HG03432 (cell line): ENCODE measurements at regions not wholly inside any gene's neighbourhood (a gene's known extent, or its start where the extent isn't known, plus 50 kb on each side); places are given as distances from the start of the nearest gene placed in this dataset.

Source experiments
- ATAC-seq: cut with Tn5 transposase; IDR thresholded peaks from one replicate; pipeline ENCODE4 v1.9.1; 2021; ENCODE audit warnings: mild to moderate bottlenecking, moderate library complexity; ENCODE audit not compliant: unreplicated experiment

GRCh38 chr15:97528238-97528637, 432.3 kb upstream of the ARRDC4 start:
- ATAC-seq = no peak

- ATAC-seq = no peak
Observed at GRCh38 chr15:97545799-97546198, 414.7 kb upstream of the ARRDC4 start.

- ATAC-seq = no peak
Observed at GRCh38 chr15:97547381-97547780, 413.1 kb upstream of the ARRDC4 start.

GRCh38 chr15:97561529-97561928, 399.0 kb upstream of the ARRDC4 start:
- peak; percentile 53 for ATAC-seq

- ATAC-seq = no peak
Observed at GRCh38 chr15:97563516-97563915, 397.0 kb upstream of the ARRDC4 start.

- no peak for ATAC-seq
Observed at GRCh38 chr15:97566961-97567360, 393.5 kb upstream of the ARRDC4 start.

- ATAC-seq = no peak
Observed at GRCh38 chr15:97567411-97567810, 393.1 kb upstream of the ARRDC4 start.

GRCh38 chr15:97576929-97577645, 383.4 kb upstream of the ARRDC4 start:
- ATAC-seq = no peak

GRCh38 chr15:97585408-97585807, 375.1 kb upstream of the ARRDC4 start:
- ATAC-seq = no peak

GRCh38 chr15:97592778-97593177, 367.7 kb upstream of the ARRDC4 start:
- ATAC-seq = no peak

GRCh38 chr15:97597801-97598200, 362.7 kb upstream of the ARRDC4 start:
- ATAC-seq = no peak

GRCh38 chr15:97598353-97598798, 362.1 kb upstream of the ARRDC4 start:
- ATAC-seq = no peak

GRCh38 chr15:97600190-97600589, 360.3 kb upstream of the ARRDC4 start:
- no peak for ATAC-seq

- no peak for ATAC-seq
Observed at GRCh38 chr15:97604677-97605076, 355.8 kb upstream of the ARRDC4 start.

GRCh38 chr15:97615114-97615513, 345.4 kb upstream of the ARRDC4 start:
- ATAC-seq = no peak

GRCh38 chr15:97623091-97623661, 337.3 kb upstream of the ARRDC4 start:
- no peak for ATAC-seq

GRCh38 chr15:97627634-97628033, 332.9 kb upstream of the ARRDC4 start:
- no peak for ATAC-seq

- ATAC-seq = no peak
Observed at GRCh38 chr15:97645758-97646157, 314.7 kb upstream of the ARRDC4 start.

- ATAC-seq = no peak
Observed at GRCh38 chr15:97648728-97649127, 311.8 kb upstream of the ARRDC4 start.

GRCh38 chr15:97652041-97652440, 308.5 kb upstream of the ARRDC4 start:
- ATAC-seq = no peak

GRCh38 chr15:97652700-97653167, 307.8 kb upstream of the ARRDC4 start:
- ATAC-seq = no peak

- ATAC-seq = no peak
Observed at GRCh38 chr15:97653896-97654295, 306.6 kb upstream of the ARRDC4 start.
